ENCODE measurements at regions not wholly inside any gene's neighbourhood (a gene's known extent, or its start where the extent isn't known, plus 50 kb on each side); places are given as distances from the start of the nearest gene placed in this dataset.

DNA sequence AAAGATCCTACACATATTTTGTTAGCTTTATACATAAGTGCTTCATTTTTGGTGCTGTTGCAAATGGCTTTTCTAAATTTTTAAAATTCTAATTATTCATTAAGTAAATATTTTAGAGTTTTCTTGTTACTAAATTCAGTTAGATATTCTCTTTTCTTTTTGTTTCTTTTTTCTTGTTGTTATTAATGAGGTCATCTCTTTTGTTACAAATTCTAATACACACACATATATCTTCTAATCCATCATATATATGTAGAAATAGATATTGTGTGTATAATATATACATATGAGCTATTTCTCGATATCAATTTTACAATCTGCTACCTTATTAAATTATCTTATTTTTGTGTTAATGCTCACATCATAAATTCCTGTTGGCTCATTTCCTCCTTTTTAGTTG is 255.9 kb downstream of the GALR1 start:
- no peaks in the 10 kb centered on the region for H3K4me1 ChIP-seq
- intact Hi-C loops (cut with DNase I; ENCODE audit: low total_unique reads) = no loop called here
- peaks cover 0 to 7% (median 4%) of the 10 kb centered on the region in 8 donors for H3K9me3 ChIP-seq
- no peak for TF ChIP-seq POLR2AphosphoS5 (IDR thresholded peaks at IDR 0.05)
- TF ChIP-seq, protein P1, sequence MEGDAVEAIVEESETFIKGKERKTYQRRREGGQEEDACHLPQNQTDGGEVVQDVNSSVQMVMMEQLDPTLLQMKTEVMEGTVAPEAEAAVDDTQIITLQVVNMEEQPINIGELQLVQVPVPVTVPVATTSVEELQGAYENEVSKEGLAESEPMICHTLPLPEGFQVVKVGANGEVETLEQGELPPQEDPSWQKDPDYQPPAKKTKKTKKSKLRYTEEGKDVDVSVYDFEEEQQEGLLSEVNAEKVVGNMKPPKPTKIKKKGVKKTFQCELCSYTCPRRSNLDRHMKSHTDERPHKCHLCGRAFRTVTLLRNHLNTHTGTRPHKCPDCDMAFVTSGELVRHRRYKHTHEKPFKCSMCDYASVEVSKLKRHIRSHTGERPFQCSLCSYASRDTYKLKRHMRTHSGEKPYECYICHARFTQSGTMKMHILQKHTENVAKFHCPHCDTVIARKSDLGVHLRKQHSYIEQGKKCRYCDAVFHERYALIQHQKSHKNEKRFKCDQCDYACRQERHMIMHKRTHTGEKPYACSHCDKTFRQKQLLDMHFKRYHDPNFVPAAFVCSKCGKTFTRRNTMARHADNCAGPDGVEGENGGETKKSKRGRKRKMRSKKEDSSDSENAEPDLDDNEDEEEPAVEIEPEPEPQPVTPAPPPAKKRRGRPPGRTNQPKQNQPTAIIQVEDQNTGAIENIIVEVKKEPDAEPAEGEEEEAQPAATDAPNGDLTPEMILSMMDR (IDR thresholded peaks at IDR 0.05 in 8 of 11, conservative IDR thresholded peaks at IDR 0.05 in 3 of 11) = no peak
- no peak for TF ChIP-seq POLR2A (IDR thresholded peaks at IDR 0.05)
- H3K36me3 ChIP-seq = no peaks in the 10 kb centered on the region
- no peak for DNase-seq
- 95 to 98% (median 98%) methylated on average over 1 of the region's 1 CpG for WGBS, 5 donors
- H3K27ac ChIP-seq = no peak overlapping the region
- peaks cover 0 to 6% (median 0%) of the 10 kb centered on the region in 7 donors for H3K27me3 ChIP-seq (replicated peaks in 1 of 7)
- no peak overlapping the region for H3K4me3 ChIP-seq

DNA sequence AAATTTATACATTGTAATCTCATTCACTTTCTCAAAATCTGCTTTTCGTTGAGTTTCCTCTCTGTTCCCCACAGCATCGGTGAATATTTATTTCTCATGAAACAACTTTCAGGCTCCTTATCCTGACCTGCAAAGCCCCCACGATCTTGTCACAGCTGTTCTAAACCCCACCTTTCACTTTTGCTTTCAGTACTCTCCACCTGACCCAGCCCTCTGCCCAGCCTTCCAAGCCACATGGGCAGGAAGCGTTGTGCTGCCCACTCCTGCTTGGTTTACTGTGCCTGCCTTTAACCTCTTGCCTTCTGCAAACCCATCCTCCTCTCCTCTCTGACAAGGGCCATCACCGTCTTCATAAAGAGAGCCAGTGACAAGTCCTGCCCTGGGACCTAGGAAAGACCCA is 262.5 kb downstream of the GALR1 start:
- H3K27ac ChIP-seq = no peak overlapping the region
- no peak overlapping the region for H3K4me3 ChIP-seq
- TF ChIP-seq POLR2A (IDR thresholded peaks at IDR 0.05) = no peak
- TF ChIP-seq, protein P1 (IDR thresholded peaks at IDR 0.05 in 8 of 11, conservative IDR thresholded peaks at IDR 0.05 in 3 of 11) = no peak
- TF ChIP-seq POLR2AphosphoS5 (IDR thresholded peaks at IDR 0.05) = no peak
- intact Hi-C loops (cut with DNase I; ENCODE audit: low total_unique reads) = no loop called here
- no peaks in the 10 kb centered on the region for H3K36me3 ChIP-seq
- 76 to 83% (median 77%) methylated on average over 5 of the region's 5 CpGs for WGBS, 5 donors
- DNase-seq = no peak
- peaks cover 0 to 22% (median 6%) of the 10 kb centered on the region in 8 donors for H3K9me3 ChIP-seq
- peaks cover 0 to under 1% (median 0%) of the 10 kb centered on the region in 7 donors for H3K27me3 ChIP-seq (replicated peaks in 1 of 7)
- no peaks in the 10 kb centered on the region for H3K4me1 ChIP-seq

DNA sequence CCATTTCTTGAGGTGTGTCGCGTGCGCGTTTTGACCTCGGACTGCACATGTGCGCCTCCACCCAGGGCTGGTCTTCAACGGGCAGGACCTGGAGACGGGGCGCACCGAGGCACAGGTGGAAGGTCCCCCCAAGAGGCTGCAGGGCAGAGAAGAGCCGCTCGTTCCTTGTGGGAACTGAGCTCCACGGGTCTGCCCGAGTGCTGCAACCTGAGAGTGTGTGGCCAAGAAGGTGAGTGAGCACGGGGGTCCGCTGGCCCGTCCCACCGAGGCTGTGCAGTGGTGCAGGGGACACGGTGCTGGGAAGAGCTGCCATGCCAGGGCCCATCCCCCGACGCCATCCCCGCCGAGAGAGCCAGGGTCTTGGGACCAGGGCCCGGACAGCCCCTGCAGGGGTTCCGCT is 268.3 kb downstream of the GALR1 start:
- H3K27ac ChIP-seq = no peak overlapping the region
- intact Hi-C loops (cut with DNase I; ENCODE audit: low total_unique reads) = no loop called here

DNA sequence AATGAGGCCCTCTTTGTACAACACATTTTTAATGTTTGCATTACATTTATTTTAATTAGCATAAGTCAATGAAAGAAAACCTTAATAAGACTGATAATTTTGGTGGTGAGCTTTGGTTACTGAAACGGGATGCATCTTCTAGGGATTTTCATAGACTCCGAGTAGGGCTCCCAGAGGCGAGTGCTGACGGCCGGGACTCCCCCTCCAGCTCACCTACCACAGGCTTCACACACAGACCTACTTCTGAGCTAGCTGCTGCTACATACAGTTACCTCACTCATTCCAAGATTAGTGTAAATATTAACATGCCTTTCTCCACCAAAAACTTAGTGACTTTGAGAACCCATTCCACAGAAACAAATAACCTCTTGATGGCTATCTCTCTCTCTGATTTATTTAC is 271.1 kb downstream of the GALR1 start:
- 76 to 91% (median 87%) methylated on average over 5 of the region's 5 CpGs for WGBS, 5 donors
- DNase-seq = no peak

More for the DNA sequence above, 268.3 kb downstream of the GALR1 start:
- DNase-seq = no peak
- Histone ChIP-seq H3K36me3 (no peaks in the 10 kb centered on the region), H3K9me3 (peaks cover 0 to 16% (median 1%) of the 10 kb centered on the region in 8 donors), H3K4me1 (no peaks in the 10 kb centered on the region), H3K4me3 (no peak overlapping the region), H3K27me3 (replicated peaks in 1 of 7) (no peaks in the 10 kb centered on the region)
- TF ChIP-seq POLR2AphosphoS5 (IDR thresholded peaks at IDR 0.05) (no peak), POLR2A (IDR thresholded peaks at IDR 0.05) (no peak)
- TF ChIP-seq, protein P1 (IDR thresholded peaks at IDR 0.05 in 8 of 11, conservative IDR thresholded peaks at IDR 0.05 in 3 of 11) = no peak
- WGBS, 5 donors = 89 to 92% (median 91%) methylated on average over 15 to 25 of the region's 25 CpGs

More for the DNA sequence above, 271.1 kb downstream of the GALR1 start:
- H3K36me3 ChIP-seq = no peaks in the 10 kb centered on the region
- intact Hi-C loops (cut with DNase I; ENCODE audit: low total_unique reads) = no loop called here
- no peaks in the 10 kb centered on the region for H3K4me1 ChIP-seq
- H3K27me3 ChIP-seq (replicated peaks in 1 of 7) = no peaks in the 10 kb centered on the region
- H3K4me3 ChIP-seq = no peak overlapping the region
- no peak overlapping the region for H3K27ac ChIP-seq
- TF ChIP-seq POLR2A (IDR thresholded peaks at IDR 0.05) = no peak
- no peak for TF ChIP-seq POLR2AphosphoS5 (IDR thresholded peaks at IDR 0.05)
- no peaks in the 10 kb centered on the region for H3K9me3 ChIP-seq

Measured in spleen (tissue), 11 donors.